GM18502 (cell line): ENCODE measurements at regions not wholly inside any gene's neighbourhood (a gene's known extent, or its start where the extent isn't known, plus 50 kb on each side); places are given as distances from the start of the nearest gene placed in this dataset.

ENCODE experiments used
- ATAC-seq: cut with Tn5 transposase; IDR thresholded peaks from one replicate; pipeline ENCODE4 v1.9.1; 2021; ENCODE audit warnings: mild to moderate bottlenecking; ENCODE audit not compliant: unreplicated experiment, poor library complexity

GRCh38 chr1:106555571-106555970 lies 500.9 kb upstream of the PRMT6 start:
- ATAC-seq, result no peak

GRCh38 chr1:106564192-106564591 lies 492.3 kb upstream of the PRMT6 start:
- ATAC-seq, result no peak

GRCh38 chr1:106568201-106568974 lies 488.1 kb upstream of the PRMT6 start:
- ATAC-seq, result no peak

GRCh38 chr1:106571109-106571508 lies 485.4 kb upstream of the PRMT6 start:
- ATAC-seq, result no peak

GRCh38 chr1:106584107-106584506 lies 472.4 kb upstream of the PRMT6 start:
- ATAC-seq, result no peak

- no peak for ATAC-seq
These were observed 471.8 kb upstream of the PRMT6 start for GRCh38 chr1:106584676-106585075.

- no peak for ATAC-seq
These were observed 455.8 kb upstream of the PRMT6 start for GRCh38 chr1:106600626-106601025.

- ATAC-seq, result no peak
These were observed 452.9 kb upstream of the PRMT6 start for GRCh38 chr1:106603616-106604015.

GRCh38 chr1:106608841-106609240 lies 447.6 kb upstream of the PRMT6 start:
- no peak for ATAC-seq

- no peak for ATAC-seq
These were observed 443.4 kb upstream of the PRMT6 start for GRCh38 chr1:106613068-106613467.

- ATAC-seq, result no peak
These were observed 442.6 kb upstream of the PRMT6 start for GRCh38 chr1:106613861-106614260.

GRCh38 chr1:106615473-106615872 lies 441.0 kb upstream of the PRMT6 start:
- no peak for ATAC-seq

- no peak for ATAC-seq
These were observed 437.2 kb upstream of the PRMT6 start for GRCh38 chr1:106619080-106619826.

GRCh38 chr1:106619827-106620134 lies 436.7 kb upstream of the PRMT6 start:
- ATAC-seq, result no peak

GRCh38 chr1:106620521-106620954 lies 435.9 kb upstream of the PRMT6 start:
- no peak for ATAC-seq

GRCh38 chr1:106621853-106622252 lies 434.6 kb upstream of the PRMT6 start:
- ATAC-seq, result no peak

- ATAC-seq, result no peak
These were observed 418.9 kb upstream of the PRMT6 start for GRCh38 chr1:106637566-106637965.

- no peak for ATAC-seq
These were observed 410.2 kb upstream of the PRMT6 start for GRCh38 chr1:106646261-106646784.

GRCh38 chr1:106646816-106647215 lies 409.7 kb upstream of the PRMT6 start:
- no peak for ATAC-seq

- no peak for ATAC-seq
These were observed 405.3 kb upstream of the PRMT6 start for GRCh38 chr1:106651028-106651762.
